ENCODE measurements at regions not wholly inside any gene's neighbourhood (a gene's known extent, or its start where the extent isn't known, plus 50 kb on each side); places are given as distances from the start of the nearest gene placed in this dataset.

DNA sequence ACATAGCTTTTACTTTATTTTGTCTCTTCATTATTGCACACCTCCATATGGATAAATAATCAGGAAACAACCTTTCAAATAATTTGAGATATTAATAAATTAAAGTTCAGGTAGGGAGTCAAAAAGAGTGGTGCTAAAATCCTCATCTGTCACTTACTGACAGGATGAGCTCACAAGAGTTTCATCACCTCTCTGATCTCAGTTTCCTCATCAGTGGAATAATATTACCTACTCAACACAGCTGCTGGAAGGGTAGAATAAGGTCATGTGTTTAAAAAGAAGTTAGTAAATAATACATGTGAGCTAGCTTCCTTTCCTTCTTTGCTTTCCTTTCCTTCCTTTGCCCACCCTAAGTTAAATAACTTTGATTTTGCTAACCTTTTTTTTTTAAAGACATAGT, 61.9 kb downstream of the RDH14 start:
- TF ChIP-seq SP1 (IDR thresholded peaks at IDR 0.05) = no peak
- no peak for TF ChIP-seq FOXM1 (IDR thresholded peaks at IDR 0.05; ENCODE audit: borderline replicate concordance)
- no peak for TF ChIP-seq LEF1 (IDR thresholded peaks at IDR 0.05; ENCODE audit: borderline replicate concordance)
